ENCODE measurements at regions not wholly inside any gene's neighbourhood (a gene's known extent, or its start where the extent isn't known, plus 50 kb on each side); places are given as distances from the start of the nearest gene placed in this dataset.

- TF ChIP-seq, protein P1, sequence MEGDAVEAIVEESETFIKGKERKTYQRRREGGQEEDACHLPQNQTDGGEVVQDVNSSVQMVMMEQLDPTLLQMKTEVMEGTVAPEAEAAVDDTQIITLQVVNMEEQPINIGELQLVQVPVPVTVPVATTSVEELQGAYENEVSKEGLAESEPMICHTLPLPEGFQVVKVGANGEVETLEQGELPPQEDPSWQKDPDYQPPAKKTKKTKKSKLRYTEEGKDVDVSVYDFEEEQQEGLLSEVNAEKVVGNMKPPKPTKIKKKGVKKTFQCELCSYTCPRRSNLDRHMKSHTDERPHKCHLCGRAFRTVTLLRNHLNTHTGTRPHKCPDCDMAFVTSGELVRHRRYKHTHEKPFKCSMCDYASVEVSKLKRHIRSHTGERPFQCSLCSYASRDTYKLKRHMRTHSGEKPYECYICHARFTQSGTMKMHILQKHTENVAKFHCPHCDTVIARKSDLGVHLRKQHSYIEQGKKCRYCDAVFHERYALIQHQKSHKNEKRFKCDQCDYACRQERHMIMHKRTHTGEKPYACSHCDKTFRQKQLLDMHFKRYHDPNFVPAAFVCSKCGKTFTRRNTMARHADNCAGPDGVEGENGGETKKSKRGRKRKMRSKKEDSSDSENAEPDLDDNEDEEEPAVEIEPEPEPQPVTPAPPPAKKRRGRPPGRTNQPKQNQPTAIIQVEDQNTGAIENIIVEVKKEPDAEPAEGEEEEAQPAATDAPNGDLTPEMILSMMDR (conservative IDR thresholded peaks at IDR 0.05 in 1 of 2, IDR thresholded peaks at IDR 0.05 in 1 of 2; ENCODE audit: extremely low read depth in 1 of 2, insufficient read depth in 1 of 2, low read depth in 1 of 2, low read length in 2 of 2), result no peak
- no peak for TF ChIP-seq EZH2 (IDR thresholded peaks at IDR 0.05; ENCODE audit: borderline replicate concordance, low read length)
These were observed 220.7 kb downstream of the MEX3B start for GRCh38 chr15:81825136-81825535.
